ENCODE measurements at regions not wholly inside any gene's neighbourhood (a gene's known extent, or its start where the extent isn't known, plus 50 kb on each side); places are given as distances from the start of the nearest gene placed in this dataset.
"Not testable (repeated sequence)": the region's sequence is repeated elsewhere in the genome, so short reads cannot be mapped to it uniquely, and the experiment has no call there.

- ATAC-seq; intact Hi-C loops (cut with DNase I); DNase-seq (ENCODE audit: missing footprints): not testable (repeated sequence)
These were observed 315.0 kb downstream of the NSUN3 start for GRCh38 chr3:94377863-94378262.

GRCh38 chr3:94378322-94378721 lies 315.5 kb downstream of the NSUN3 start:
- ATAC-seq (no peak), DNase-seq (ENCODE audit: missing footprints) (no peak)
- intact Hi-C loops (cut with DNase I): no loop called here

DNA sequence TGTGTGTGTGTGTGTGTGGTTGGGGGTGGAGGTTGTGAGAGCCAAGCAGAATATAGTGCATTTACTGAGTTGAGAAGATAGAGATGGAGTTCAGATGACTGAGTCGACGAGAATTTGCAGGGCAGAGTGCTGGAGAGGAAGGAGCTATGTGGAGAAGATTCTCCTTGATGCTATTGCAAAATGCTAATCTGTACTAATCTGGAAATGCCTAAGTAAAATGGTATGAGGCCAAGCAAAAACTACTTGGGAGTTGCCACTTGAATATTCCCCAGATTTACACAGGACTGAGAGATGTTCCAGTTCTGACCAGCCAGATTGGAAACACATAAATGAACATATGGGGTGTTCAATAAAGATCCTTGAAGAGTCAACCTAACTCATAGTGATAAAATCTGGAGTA lies 316.4 kb downstream of the NSUN3 start:
- intact Hi-C loops (cut with DNase I): no loop called here
- DNase-seq (ENCODE audit: missing footprints): no peak
- ATAC-seq: no peak

DNA sequence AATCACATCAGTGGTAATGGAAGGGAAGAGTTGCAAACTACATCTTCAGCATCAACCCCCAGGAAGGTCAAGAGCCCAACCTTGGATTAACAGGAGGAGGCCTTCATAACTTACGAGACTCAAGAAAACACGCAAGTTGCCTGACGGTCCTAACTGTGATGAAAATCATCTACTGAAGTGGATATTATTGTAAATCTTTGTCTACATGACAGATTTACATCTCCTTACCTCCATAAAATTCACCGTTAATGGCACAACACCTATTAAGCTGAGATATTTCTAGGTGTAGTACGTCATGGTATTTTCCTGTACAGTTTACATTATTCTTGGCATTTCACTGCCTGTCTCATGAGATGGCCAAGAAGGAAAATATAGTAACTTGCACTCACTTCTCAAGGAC lies 332.0 kb downstream of the NSUN3 start:
- ATAC-seq: no peak
- intact Hi-C loops (cut with DNase I): no loop called here

GRCh38 chr3:94395851-94396250 lies 333.0 kb downstream of the NSUN3 start:
- no peak for ATAC-seq
- no peak for DNase-seq (ENCODE audit: missing footprints)
- intact Hi-C loops (cut with DNase I): no loop called here

More for the DNA sequence above, 332.0 kb downstream of the NSUN3 start:
- no peak for DNase-seq (ENCODE audit: missing footprints)

DNA sequence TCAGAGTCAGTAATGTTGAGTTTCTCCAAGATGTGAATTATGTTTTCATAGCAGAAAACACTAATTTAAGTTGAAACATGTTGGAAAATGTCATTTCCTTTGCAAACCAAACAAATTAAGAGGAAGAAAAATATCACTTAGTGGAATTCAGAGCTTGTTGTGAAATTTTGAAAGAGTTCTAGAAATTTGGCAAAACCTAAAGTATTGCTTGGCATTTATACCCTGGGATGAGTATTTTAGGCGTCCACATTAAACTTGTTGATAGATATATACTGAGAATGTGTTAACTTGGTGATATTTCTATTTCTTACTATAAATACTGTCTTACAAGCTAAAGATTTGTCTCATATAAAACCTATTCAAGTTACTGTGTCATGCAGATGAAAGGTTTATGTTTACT lies 335.2 kb downstream of the NSUN3 start:
- intact Hi-C loops (cut with DNase I): no loop called here
- DNase-seq (ENCODE audit: missing footprints): no peak
- no peak for ATAC-seq

GRCh38 chr3:94401466-94401865 lies 338.6 kb downstream of the NSUN3 start:
- ATAC-seq: no peak
- no peak for DNase-seq (ENCODE audit: missing footprints)
- intact Hi-C loops (cut with DNase I): no loop called here

GRCh38 chr3:94402126-94402525 lies 339.3 kb downstream of the NSUN3 start:
- intact Hi-C loops (cut with DNase I): no loop called here
- DNase-seq (ENCODE audit: missing footprints) (no peak), ATAC-seq (no peak)

GRCh38 chr3:94405258-94406035 lies 342.6 kb downstream of the NSUN3 start:
- no peak for ATAC-seq
- intact Hi-C loops (cut with DNase I): no loop called here
- no peak for DNase-seq (ENCODE audit: missing footprints)

GRCh38 chr3:94406595-94406994 lies 343.7 kb downstream of the NSUN3 start:
- intact Hi-C loops (cut with DNase I): no loop called here
- ATAC-seq (no peak), DNase-seq (ENCODE audit: missing footprints) (no peak)

- ATAC-seq; intact Hi-C loops (cut with DNase I); DNase-seq (ENCODE audit: missing footprints): not testable (repeated sequence)
These were observed 350.1 kb downstream of the NSUN3 start for GRCh38 chr3:94412936-94413335.

DNA sequence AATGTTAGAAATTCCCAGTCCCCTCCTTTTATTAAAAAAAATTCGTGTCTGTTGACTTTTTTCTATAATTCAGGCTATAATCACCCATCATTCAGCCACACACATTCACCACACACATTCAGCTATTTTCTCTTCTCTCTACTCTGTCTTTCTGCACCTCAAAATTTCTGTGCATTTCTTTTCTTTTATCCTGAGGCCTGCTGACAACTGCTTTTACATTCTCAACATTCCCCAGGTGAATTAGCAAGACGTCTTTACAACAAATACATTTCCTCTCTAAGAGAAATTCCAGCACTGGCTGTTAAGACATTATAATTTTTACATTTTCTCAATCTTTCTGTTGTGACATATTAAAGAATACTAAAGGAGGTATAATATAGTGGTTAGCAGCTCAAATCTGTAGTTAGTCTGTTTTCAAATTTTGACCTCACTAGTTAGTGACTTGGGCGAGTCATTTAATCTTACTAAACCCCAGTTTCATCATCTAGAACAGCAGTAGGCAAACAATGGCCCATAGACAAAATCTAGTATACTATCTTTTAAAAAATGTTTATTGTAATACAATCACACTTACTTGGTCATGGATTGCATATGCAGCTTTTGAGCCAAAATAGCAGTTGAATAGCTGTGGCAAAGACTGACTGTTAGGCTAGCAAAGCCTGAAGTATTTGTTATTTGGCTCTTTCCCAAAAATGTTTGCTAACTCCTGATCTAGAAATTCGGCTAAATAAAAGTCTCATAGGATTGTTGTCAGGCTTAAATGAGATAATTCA lies 350.7 kb downstream of the NSUN3 start:
- no peak for DNase-seq (ENCODE audit: missing footprints)
- no peak for ATAC-seq
- intact Hi-C loops (cut with DNase I): no loop called here

- ATAC-seq: no peak
- intact Hi-C loops (cut with DNase I): no loop called here
These were observed 351.6 kb downstream of the NSUN3 start for GRCh38 chr3:94414418-94414817.

DNA sequence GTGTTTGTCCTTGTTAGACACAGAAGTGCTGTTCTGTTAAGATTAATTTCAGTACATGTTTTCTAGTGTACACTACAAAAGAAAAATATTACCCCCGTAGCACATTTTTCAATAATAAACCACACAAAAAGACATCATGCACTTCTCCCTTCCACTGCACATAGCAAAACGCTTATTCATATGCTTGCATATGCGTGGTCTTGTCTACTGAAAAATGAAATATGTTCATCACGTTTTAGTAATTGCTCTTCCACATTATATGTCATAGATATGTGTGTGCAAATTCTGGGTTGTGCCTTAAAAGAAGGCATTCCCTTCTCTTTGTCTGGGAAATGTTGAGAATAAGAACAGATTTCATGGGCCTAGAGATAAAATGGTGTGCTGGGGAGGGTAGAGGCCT lies 353.9 kb downstream of the NSUN3 start:
- ATAC-seq (no peak), DNase-seq (ENCODE audit: missing footprints) (no peak)
- intact Hi-C loops (cut with DNase I): no loop called here

More at GRCh38 chr3:94414418-94414817, 351.6 kb downstream of the NSUN3 start:
- no peak for DNase-seq (ENCODE audit: missing footprints)

DNA sequence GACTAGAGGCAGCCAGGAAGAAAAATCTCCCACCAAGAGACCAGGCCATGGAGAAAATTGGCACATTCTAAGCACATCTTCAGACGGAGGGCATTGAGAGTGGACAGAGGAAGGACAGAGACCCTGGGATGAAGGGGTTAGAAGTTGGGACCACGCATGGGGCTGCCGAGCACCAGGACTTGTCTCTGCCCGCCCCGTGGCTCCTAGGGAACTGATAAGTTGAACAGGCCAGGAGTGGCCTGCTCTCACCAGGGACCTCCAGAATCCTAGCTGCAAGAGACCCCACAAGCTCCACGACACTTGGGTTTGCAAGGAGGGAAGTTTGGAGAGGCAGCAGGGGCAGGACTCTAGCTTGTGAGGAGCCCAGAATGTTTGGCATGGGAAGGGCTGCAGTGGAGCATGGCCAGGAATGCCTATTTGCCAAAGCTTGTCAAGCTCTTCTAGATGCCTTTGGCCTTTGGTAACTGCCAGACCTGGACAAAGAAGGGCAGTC lies 355.1 kb downstream of the NSUN3 start:
- intact Hi-C loops (cut with DNase I): no loop called here
- ATAC-seq: no peak
- DNase-seq (ENCODE audit: missing footprints): no peak

DNA sequence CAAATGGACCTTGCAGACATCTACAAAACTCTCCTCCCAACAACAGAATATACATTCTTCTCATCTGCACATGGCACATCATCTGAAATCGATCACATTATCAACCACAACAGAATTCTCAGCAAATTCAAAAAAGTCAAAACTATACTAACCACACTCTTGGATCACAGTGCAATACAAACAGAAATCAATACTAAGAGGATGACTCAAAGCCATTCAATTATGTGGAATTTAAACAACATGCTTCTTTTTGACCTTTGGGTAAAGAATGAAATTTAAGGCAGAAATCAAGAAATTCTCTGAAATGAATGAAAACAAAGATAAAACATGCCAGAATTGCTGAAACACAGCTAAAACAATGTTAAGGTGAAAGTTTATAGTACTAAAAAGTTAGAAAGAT lies 358.1 kb downstream of the NSUN3 start:
- no peak for DNase-seq (ENCODE audit: missing footprints)

GRCh38 chr3:94423578-94423977 lies 360.7 kb downstream of the NSUN3 start:
- no peak for ATAC-seq
- intact Hi-C loops (cut with DNase I): no loop called here
- DNase-seq (ENCODE audit: missing footprints): no peak

More for the DNA sequence above, 358.1 kb downstream of the NSUN3 start:
- intact Hi-C loops (cut with DNase I): no loop called here
- ATAC-seq: no peak

- DNase-seq (ENCODE audit: missing footprints) (no peak), ATAC-seq (no peak)
- intact Hi-C loops (cut with DNase I): no loop called here
These were observed 366.7 kb downstream of the NSUN3 start for GRCh38 chr3:94429517-94429916.

- ATAC-seq (no peak), DNase-seq (ENCODE audit: missing footprints) (no peak)
- intact Hi-C loops (cut with DNase I): no loop called here
These were observed 369.2 kb downstream of the NSUN3 start for GRCh38 chr3:94431876-94432570.
